ENCODE measurements at regions not wholly inside any gene's neighbourhood (a gene's known extent, or its start where the extent isn't known, plus 50 kb on each side); places are given as distances from the start of the nearest gene placed in this dataset.

DNA sequence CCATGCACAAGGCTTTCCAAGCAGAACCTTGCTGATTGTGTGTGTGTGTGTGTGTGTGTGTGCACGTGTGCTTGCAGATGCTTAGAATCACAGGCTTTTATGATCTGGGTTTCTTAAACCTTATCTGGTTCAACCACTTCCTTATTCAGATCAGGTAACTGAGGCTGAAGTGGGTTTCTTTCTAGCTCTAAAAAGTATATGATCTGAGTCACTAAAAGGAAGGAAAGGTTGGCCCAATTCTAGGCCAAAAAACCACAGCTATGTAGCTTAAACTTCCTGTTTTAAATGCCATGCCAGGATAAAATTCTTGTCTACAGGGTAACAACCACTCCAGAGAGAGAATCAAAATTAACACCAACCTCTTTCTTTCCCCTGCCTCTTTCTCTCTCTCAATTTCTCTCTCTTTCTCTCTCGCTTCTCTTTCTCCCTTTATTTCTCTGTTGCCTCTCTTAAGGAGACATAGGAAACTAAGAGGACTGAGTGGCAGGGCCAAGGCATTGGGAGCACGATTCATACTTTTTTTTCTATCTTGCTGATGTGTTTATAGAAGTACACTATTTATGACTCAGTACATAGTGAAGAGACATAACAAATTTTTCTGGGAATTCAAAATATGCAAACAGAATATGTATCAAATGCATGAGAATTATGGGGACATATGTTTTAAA lies 140.3 kb downstream of the TRIB2 start:
- H3K9me3 ChIP-seq (ENCODE audit: control insufficient read depth, insufficient read depth, low read length): no peaks in the 10 kb centered on the region
- TF ChIP-seq, protein P1, sequence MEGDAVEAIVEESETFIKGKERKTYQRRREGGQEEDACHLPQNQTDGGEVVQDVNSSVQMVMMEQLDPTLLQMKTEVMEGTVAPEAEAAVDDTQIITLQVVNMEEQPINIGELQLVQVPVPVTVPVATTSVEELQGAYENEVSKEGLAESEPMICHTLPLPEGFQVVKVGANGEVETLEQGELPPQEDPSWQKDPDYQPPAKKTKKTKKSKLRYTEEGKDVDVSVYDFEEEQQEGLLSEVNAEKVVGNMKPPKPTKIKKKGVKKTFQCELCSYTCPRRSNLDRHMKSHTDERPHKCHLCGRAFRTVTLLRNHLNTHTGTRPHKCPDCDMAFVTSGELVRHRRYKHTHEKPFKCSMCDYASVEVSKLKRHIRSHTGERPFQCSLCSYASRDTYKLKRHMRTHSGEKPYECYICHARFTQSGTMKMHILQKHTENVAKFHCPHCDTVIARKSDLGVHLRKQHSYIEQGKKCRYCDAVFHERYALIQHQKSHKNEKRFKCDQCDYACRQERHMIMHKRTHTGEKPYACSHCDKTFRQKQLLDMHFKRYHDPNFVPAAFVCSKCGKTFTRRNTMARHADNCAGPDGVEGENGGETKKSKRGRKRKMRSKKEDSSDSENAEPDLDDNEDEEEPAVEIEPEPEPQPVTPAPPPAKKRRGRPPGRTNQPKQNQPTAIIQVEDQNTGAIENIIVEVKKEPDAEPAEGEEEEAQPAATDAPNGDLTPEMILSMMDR (IDR thresholded peaks at IDR 0.05): no peak
- Mint-ChIP-seq H3K27me3 (ENCODE audit: low read depth in 2 of 2) (no peaks in the 10 kb centered on the region), H3K4me1 (peaks cover 12 to 15% of the 10 kb centered on the region in 2 donors), H3K9me3 (no peaks in the 10 kb centered on the region), H3K27ac (no peak overlapping the region), H3K4me3 (no peak overlapping the region), H3K36me3 (no peaks in the 10 kb centered on the region)
- intact Hi-C loops (cut with micrococcal nuclease): loop anchor here (5.0 kb wide), 1 partner anchor 140 kb away; the partner anchor contains the start of gene TRIB2
- DNase-seq (peak in 1 of 2 donors; percentile 71), ATAC-seq (peak; percentile 39 to 58 (median 55))
- no peaks in the 10 kb centered on the region for H3K36me3 ChIP-seq (ENCODE audit: control insufficient read depth, insufficient read depth, low read length)
- 13% methylated on average over 3 of the region's 3 CpGs for WGBS (ENCODE audit: insufficient coverage)
- H3K4me3 ChIP-seq (ENCODE audit: low read length): no peak overlapping the region
- H3K27ac ChIP-seq (ENCODE audit: low read length): peak overlapping the region; percentile 46
- no peaks in the 10 kb centered on the region for H3K27me3 ChIP-seq (ENCODE audit: control insufficient read depth, insufficient read depth, low read length)
- H3K4me1 ChIP-seq (ENCODE audit: control insufficient read depth, insufficient read depth, low read length): peaks cover 48% of the 10 kb centered on the region

DNA sequence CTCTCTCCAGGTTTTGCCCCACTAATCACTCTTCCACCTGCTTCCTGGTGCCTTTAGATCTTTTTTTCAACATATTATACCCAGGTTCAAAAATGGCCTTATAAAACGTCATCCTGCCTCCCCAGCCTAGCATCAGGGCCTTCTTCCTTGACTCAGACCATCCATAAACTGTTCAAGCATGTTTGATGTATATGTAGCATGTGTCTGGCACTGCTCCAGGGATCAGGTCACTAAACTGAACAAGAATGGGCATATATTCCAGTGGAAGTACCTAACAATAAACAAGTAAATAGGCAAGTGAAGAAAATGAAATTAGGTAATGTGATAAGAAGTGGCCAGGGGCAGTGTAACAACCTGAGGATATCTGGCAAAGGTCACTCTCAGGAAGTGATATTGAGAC lies 141.2 kb downstream of the TRIB2 start:
- ATAC-seq (no peak), DNase-seq (no peak)
- Histone ChIP-seq H3K4me1 (ENCODE audit: control insufficient read depth, insufficient read depth, low read length) (peaks cover 49% of the 10 kb centered on the region), H3K27me3 (ENCODE audit: control insufficient read depth, insufficient read depth, low read length) (no peaks in the 10 kb centered on the region), H3K4me3 (ENCODE audit: low read length) (no peak overlapping the region), H3K9me3 (ENCODE audit: control insufficient read depth, insufficient read depth, low read length) (no peaks in the 10 kb centered on the region), H3K27ac (ENCODE audit: low read length) (no peak overlapping the region), H3K36me3 (ENCODE audit: control insufficient read depth, insufficient read depth, low read length) (no peaks in the 10 kb centered on the region)
- WGBS (ENCODE audit: insufficient coverage): 67% methylated on average over 1 of the region's 1 CpG
- TF ChIP-seq, protein P1 (IDR thresholded peaks at IDR 0.05): no peak
- Mint-ChIP-seq H3K27me3 (ENCODE audit: low read depth in 2 of 2) (no peaks in the 10 kb centered on the region), H3K36me3 (no peaks in the 10 kb centered on the region), H3K9me3 (no peaks in the 10 kb centered on the region), H3K4me3 (no peak overlapping the region), H3K4me1 (peaks cover 12 to 15% of the 10 kb centered on the region in 2 donors), H3K27ac (no peak overlapping the region)
- intact Hi-C loops (cut with micrococcal nuclease): loop anchor here (5.0 kb wide), 1 partner anchor 141 kb away; the partner anchor contains the start of gene TRIB2

DNA sequence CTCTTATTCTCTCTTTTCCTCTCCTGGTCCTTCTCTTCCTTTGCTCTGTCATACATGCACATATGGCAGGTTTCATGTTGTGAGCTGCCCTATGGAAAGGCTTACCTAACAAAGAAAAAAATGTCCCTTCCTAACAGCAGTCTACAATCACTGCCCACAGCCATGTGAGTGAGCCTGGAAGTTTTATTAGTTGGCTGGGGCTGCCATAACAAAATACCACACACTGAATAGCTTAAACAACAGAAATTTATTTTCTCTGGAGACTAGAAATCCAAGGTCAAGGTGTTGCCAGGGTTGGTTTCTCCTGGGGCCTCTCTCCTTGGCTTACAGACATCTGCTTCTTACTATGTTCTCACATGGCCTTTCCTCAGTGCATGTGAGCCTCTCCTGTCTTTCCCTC lies 142.1 kb downstream of the TRIB2 start:
- Mint-ChIP-seq H3K4me3 (no peak overlapping the region), H3K27me3 (ENCODE audit: low read depth in 2 of 2) (no peaks in the 10 kb centered on the region), H3K27ac (no peak overlapping the region), H3K9me3 (peaks cover 0 to 3% of the 10 kb centered on the region in 2 donors), H3K36me3 (peaks cover 3% of the 10 kb centered on the region), H3K4me1 (peaks cover 12 to 15% of the 10 kb centered on the region in 2 donors)
- no peak for ATAC-seq
- no peaks in the 10 kb centered on the region for H3K27me3 ChIP-seq (ENCODE audit: control insufficient read depth, insufficient read depth, low read length)
- H3K4me3 ChIP-seq (ENCODE audit: low read length): no peak overlapping the region
- intact Hi-C loops (cut with micrococcal nuclease): loop anchor here (5.0 kb wide), 1 partner anchor 141 kb away; the partner anchor contains the start of gene TRIB2
- H3K27ac ChIP-seq (ENCODE audit: low read length): no peak overlapping the region
- no peak for DNase-seq
- TF ChIP-seq, protein P1 (IDR thresholded peaks at IDR 0.05): no peak
- H3K4me1 ChIP-seq (ENCODE audit: control insufficient read depth, insufficient read depth, low read length): peaks cover 49% of the 10 kb centered on the region
- no peaks in the 10 kb centered on the region for H3K36me3 ChIP-seq (ENCODE audit: control insufficient read depth, insufficient read depth, low read length)
- H3K9me3 ChIP-seq (ENCODE audit: control insufficient read depth, insufficient read depth, low read length): peaks cover 8% of the 10 kb centered on the region

Measured in natural killer cell (primary cell).